Liver (tissue), 7 donors: ENCODE measurements at regions not wholly inside any gene's neighbourhood (a gene's known extent, or its start where the extent isn't known, plus 50 kb on each side); places are given as distances from the start of the nearest gene placed in this dataset.

Experiments used
- DNase-seq: peaks from one replicate; pipeline ENCODE4 v3.0.0-alpha.2; 2017; ENCODE audit warnings: low spot score
- H3K27ac ChIP-seq, 2 donors: one replicate each; pipeline ENCODE4 v1.7.0; 2013; ENCODE audit warnings: inconsistent platforms in 2 of 2, low read length in 2 of 2, control low read depth in 1 of 2, low read depth in 1 of 2, mild to moderate bottlenecking in 1 of 2
- H3K27me3 ChIP-seq, 4 donors: one replicate each; pipeline versions ENCODE4 v1.6.1 to v1.7.0; 2013; ENCODE audit warnings: low read length in 3 of 4, inconsistent platforms in 1 of 4, mild to moderate bottlenecking in 1 of 4, moderate library complexity in 1 of 4; ENCODE audit not compliant: control insufficient read depth in 4 of 4, insufficient read depth in 4 of 4
- H3K36me3 ChIP-seq, 4 donors: one replicate each; pipeline versions ENCODE4 v1.6.1 to v1.7.0; 2013; ENCODE audit warnings: low read length in 3 of 4, mild to moderate bottlenecking in 3 of 4, low read depth in 1 of 4, moderate library complexity in 1 of 4; ENCODE audit not compliant: control insufficient read depth in 4 of 4, insufficient read depth in 3 of 4
- H3K4me1 ChIP-seq, 4 donors: one replicate each; pipeline versions ENCODE4 v1.6.1 to v1.7.0; 2013; ENCODE audit warnings: low read length in 3 of 4, mild to moderate bottlenecking in 3 of 4, moderate library complexity in 1 of 4; ENCODE audit not compliant: control insufficient read depth in 4 of 4, insufficient read depth in 4 of 4
- H3K4me3 ChIP-seq, 3 donors: one replicate each; pipeline versions ENCODE4 v1.6.1 to v1.7.0; 2013; ENCODE audit warnings: low read length in 3 of 3, control low read depth in 1 of 3, low read depth in 1 of 3, mild to moderate bottlenecking in 1 of 3
- H3K9ac ChIP-seq, 2 donors: one replicate each; pipeline ENCODE4 v1.7.0; 2013; ENCODE audit warnings: low read length in 2 of 2, mild to moderate bottlenecking in 2 of 2, moderate library complexity in 2 of 2, control low read depth in 1 of 2, low read depth in 1 of 2
- H3K9me3 ChIP-seq, 4 donors: one replicate each; pipeline versions ENCODE4 v1.6.1 to v1.7.0; 2013; ENCODE audit warnings: low read length in 3 of 4; ENCODE audit not compliant: control insufficient read depth in 4 of 4
- ATF3 ChIP-seq: IDR thresholded peaks from 2 replicates; pipeline ENCODE4 v1.6.1; 2016; ENCODE audit warnings: antibody characterized with exemption
- CTCF ChIP-seq: fragments of 150-350 bp; IDR thresholded peaks from 2 replicates; pipeline ENCODE4 v1.5.1; 2017; ENCODE audit warnings: improper control_type of control experiment, low read depth, low read length; ENCODE audit not compliant: missing input control
- EGR1 ChIP-seq, 2 donors: IDR thresholded peaks; 2 replicates each; pipeline ENCODE4 v1.6.1; 2016 to 2018; ENCODE audit warnings: antibody characterized with exemption in 2 of 2, low read depth in 2 of 2
- FOXA1 ChIP-seq: IDR thresholded peaks from 2 replicates; pipeline ENCODE4 v1.6.1; 2016; ENCODE audit warnings: antibody characterized with exemption
- FOXA2 ChIP-seq: IDR thresholded peaks from 2 replicates; pipeline ENCODE4 v1.6.1; 2016; ENCODE audit warnings: antibody characterized with exemption
- GABPA ChIP-seq, 2 donors: IDR thresholded peaks in 1 of 2; conservative IDR thresholded peaks in 1 of 2; 2 replicates each; pipeline ENCODE4 v1.6.1; 2016; ENCODE audit warnings: antibody characterized with exemption in 2 of 2, mild to moderate bottlenecking in 1 of 2, moderate library complexity in 1 of 2
- HNF4A ChIP-seq, 2 donors: conservative IDR thresholded peaks; 2 replicates each; pipeline ENCODE4 v1.6.1; 2016; ENCODE audit warnings: antibody characterized with exemption in 2 of 2, mild to moderate bottlenecking in 2 of 2
- HNF4G ChIP-seq: IDR thresholded peaks from 2 replicates; pipeline ENCODE4 v1.6.1; 2016; ENCODE audit warnings: antibody characterized with exemption
- JUND ChIP-seq, 2 donors: IDR thresholded peaks; 2 replicates each; pipeline ENCODE4 v1.6.1; 2016; ENCODE audit warnings: antibody characterized with exemption in 2 of 2
- MAX ChIP-seq: IDR thresholded peaks from 2 replicates; pipeline ENCODE4 v1.6.1; 2016; ENCODE audit warnings: antibody characterized with exemption
- NR2F2 ChIP-seq: IDR thresholded peaks from 2 replicates; pipeline ENCODE4 v1.6.1; 2016; ENCODE audit warnings: antibody characterized with exemption
- RAD21 ChIP-seq, 2 donors: IDR thresholded peaks; 2 replicates each; pipeline ENCODE4 v1.6.1; 2016; ENCODE audit warnings: antibody characterized with exemption in 2 of 2, mild to moderate bottlenecking in 2 of 2
- REST ChIP-seq: IDR thresholded peaks from 2 replicates; pipeline ENCODE4 v1.6.1; 2016; ENCODE audit warnings: antibody characterized with exemption, mild to moderate bottlenecking
- RXRA ChIP-seq, 2 donors: IDR thresholded peaks; 2 replicates each; pipeline ENCODE4 v1.6.1; 2017 to 2018; ENCODE audit warnings: antibody characterized with exemption in 2 of 2, mild to moderate bottlenecking in 1 of 2
- SP1 ChIP-seq: IDR thresholded peaks from 2 replicates; pipeline ENCODE4 v1.6.1; 2018; ENCODE audit warnings: antibody characterized with exemption, mild to moderate bottlenecking
- TAF1 ChIP-seq: conservative IDR thresholded peaks from 2 replicates; pipeline ENCODE4 v1.6.1; 2016; ENCODE audit warnings: antibody characterized with exemption, mild to moderate bottlenecking
- YY1 ChIP-seq: IDR thresholded peaks from 2 replicates; pipeline ENCODE4 v1.6.1; 2016; ENCODE audit warnings: antibody characterized with exemption, mild to moderate bottlenecking
- ZBTB33 ChIP-seq: IDR thresholded peaks from 2 replicates; pipeline ENCODE4 v1.6.1; 2016; ENCODE audit warnings: antibody characterized with exemption
- donor health status: healthy.
- donor health status: healthy.
- donor health status: healthy.
- donor health status: healthy.

- Histone ChIP-seq H3K36me3 (no peaks in the 10 kb centered on the region), H3K4me1 (no peaks in the 10 kb centered on the region), H3K4me3 (no peak overlapping the region), H3K9me3 (no peaks in the 10 kb centered on the region), H3K27ac (no peak overlapping the region), H3K27me3 (no peaks in the 10 kb centered on the region), H3K9ac (no peak overlapping the region)
- TF ChIP-seq YY1 = no peak
- TF ChIP-seq RAD21 (IDR thresholded peaks at IDR 0.05) = no peak
- TF ChIP-seq HNF4A (conservative IDR thresholded peaks at IDR 0.05) = no peak
- no peak for TF ChIP-seq CTCF
- TF ChIP-seq FOXA2 = no peak
- TF ChIP-seq RXRA (IDR thresholded peaks at IDR 0.05) = no peak
- TF ChIP-seq SP1 = no peak
- no peak for TF ChIP-seq NR2F2
- no peak for TF ChIP-seq EGR1 (IDR thresholded peaks at IDR 0.05; ENCODE audit: low read depth in 2 of 2)
- no peak for TF ChIP-seq MAX
- TF ChIP-seq HNF4G = no peak
- TF ChIP-seq REST = no peak
- TF ChIP-seq GABPA (IDR thresholded peaks at IDR 0.05 in 1 of 2, conservative IDR thresholded peaks at IDR 0.05 in 1 of 2) = no peak
- TF ChIP-seq TAF1 = no peak
- TF ChIP-seq ZBTB33 = no peak
- no peak for TF ChIP-seq JUND (IDR thresholded peaks at IDR 0.05)
- TF ChIP-seq FOXA1 = no peak
- no peak for TF ChIP-seq ATF3
- no peak for DNase-seq
Observed at GRCh38 chr13:73174521-73175010, 115.8 kb downstream of the KLF5 start.
